ENCODE measurements at regions not wholly inside any gene's neighbourhood (a gene's known extent, or its start where the extent isn't known, plus 50 kb on each side); places are given as distances from the start of the nearest gene placed in this dataset.

DNA sequence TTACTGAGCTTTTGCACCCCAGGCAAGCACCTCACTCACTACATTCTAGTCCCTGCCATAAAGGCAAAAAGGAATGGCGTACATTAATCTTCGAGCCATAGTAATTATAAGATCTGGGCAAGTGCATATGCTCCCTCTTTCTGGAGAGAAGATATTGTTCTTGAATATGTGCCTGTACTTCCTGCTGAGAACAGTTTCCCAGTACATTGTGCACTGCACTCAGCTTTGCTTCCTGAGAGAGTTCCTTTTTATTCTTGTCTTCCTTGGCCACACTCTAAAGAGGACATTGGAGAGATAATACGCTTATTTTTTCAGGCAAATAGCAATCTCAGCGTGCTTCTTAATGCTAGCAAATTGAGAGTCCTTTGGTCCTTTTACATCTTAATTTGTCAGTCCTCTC is 909.0 kb upstream of the PCDH10 start:
- no peak for DNase-seq (ENCODE audit: low spot score in 2 of 2)
- no peaks in the 10 kb centered on the region for H3K9me3 ChIP-seq
- no peak overlapping the region for H3K4me3 ChIP-seq
- intact Hi-C loops (cut with DNase I; ENCODE audit: low total_unique reads), result no loop called here
- no peak overlapping the region for H3K27ac ChIP-seq
- TF ChIP-seq POLR2A (IDR thresholded peaks at IDR 0.05) (no peak), CTCF (IDR thresholded peaks at IDR 0.05) (no peak), POLR2AphosphoS5 (IDR thresholded peaks at IDR 0.05) (no peak)
- H3K4me1 ChIP-seq, result no peaks in the 10 kb centered on the region
- H3K27me3 ChIP-seq, result no peaks in the 10 kb centered on the region
- no peaks in the 10 kb centered on the region for H3K36me3 ChIP-seq

GRCh38 chr4:132245319-132245718 is 903.8 kb upstream of the PCDH10 start:
- H3K36me3 ChIP-seq, result no peaks in the 10 kb centered on the region
- H3K27ac ChIP-seq, result no peak overlapping the region
- no peaks in the 10 kb centered on the region for H3K27me3 ChIP-seq
- H3K4me1 ChIP-seq, result no peaks in the 10 kb centered on the region
- no peaks in the 10 kb centered on the region for H3K9me3 ChIP-seq
- DNase-seq (ENCODE audit: low spot score in 2 of 2), result no peak
- intact Hi-C loops (cut with DNase I; ENCODE audit: low total_unique reads), result no loop called here
- no peak for TF ChIP-seq POLR2A (IDR thresholded peaks at IDR 0.05)
- no peak for TF ChIP-seq CTCF (IDR thresholded peaks at IDR 0.05)
- TF ChIP-seq POLR2AphosphoS5 (IDR thresholded peaks at IDR 0.05), result no peak
- H3K4me3 ChIP-seq, result no peak overlapping the region

DNA sequence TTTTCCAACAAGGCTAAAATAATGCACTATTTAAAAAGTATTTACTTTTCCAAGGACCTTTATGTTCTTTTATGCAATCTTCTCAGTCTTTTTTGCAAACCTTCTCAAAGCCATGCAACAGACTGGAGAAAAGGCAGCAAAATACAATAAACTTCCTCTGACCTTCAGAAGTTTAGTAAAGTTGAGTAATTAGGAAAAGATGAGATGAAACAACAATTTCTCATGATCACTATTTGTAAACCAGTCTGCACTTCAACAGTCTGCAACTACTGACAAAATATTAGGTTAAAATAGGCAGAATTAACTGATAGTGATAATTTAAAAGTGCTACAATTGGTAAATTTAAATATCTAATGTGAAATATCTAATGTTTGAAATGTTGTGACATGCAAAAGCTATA is 884.9 kb upstream of the PCDH10 start:
- Histone ChIP-seq H3K9me3 (no peaks in the 10 kb centered on the region), H3K36me3 (no peaks in the 10 kb centered on the region), H3K27me3 (no peaks in the 10 kb centered on the region), H3K27ac (no peak overlapping the region), H3K4me3 (no peak overlapping the region), H3K4me1 (no peaks in the 10 kb centered on the region)
- no peak for TF ChIP-seq POLR2A (IDR thresholded peaks at IDR 0.05)
- TF ChIP-seq CTCF (IDR thresholded peaks at IDR 0.05), result no peak
- TF ChIP-seq POLR2AphosphoS5 (IDR thresholded peaks at IDR 0.05), result no peak
- no peak for DNase-seq (ENCODE audit: low spot score in 2 of 2)
- intact Hi-C loops (cut with DNase I; ENCODE audit: low total_unique reads), result no loop called here

- Histone ChIP-seq H3K4me1 (no peaks in the 10 kb centered on the region), H3K27ac (no peak overlapping the region), H3K36me3 (no peaks in the 10 kb centered on the region), H3K9me3 (no peaks in the 10 kb centered on the region), H3K27me3 (no peaks in the 10 kb centered on the region), H3K4me3 (no peak overlapping the region)
- DNase-seq (ENCODE audit: low spot score in 2 of 2), result no peak
- intact Hi-C loops (cut with DNase I; ENCODE audit: low total_unique reads), result no loop called here
- TF ChIP-seq CTCF (IDR thresholded peaks at IDR 0.05) (no peak), POLR2A (IDR thresholded peaks at IDR 0.05) (no peak), POLR2AphosphoS5 (IDR thresholded peaks at IDR 0.05) (no peak)
Observed at GRCh38 chr4:132266374-132266773, 882.7 kb upstream of the PCDH10 start.

GRCh38 chr4:132267321-132267720 is 881.8 kb upstream of the PCDH10 start:
- no peak overlapping the region for H3K27ac ChIP-seq
- H3K4me3 ChIP-seq, result no peak overlapping the region
- no peaks in the 10 kb centered on the region for H3K4me1 ChIP-seq
- no peaks in the 10 kb centered on the region for H3K36me3 ChIP-seq
- H3K27me3 ChIP-seq, result no peaks in the 10 kb centered on the region
- no peaks in the 10 kb centered on the region for H3K9me3 ChIP-seq
- intact Hi-C loops (cut with DNase I; ENCODE audit: low total_unique reads), result no loop called here
- DNase-seq (ENCODE audit: low spot score in 2 of 2), result no peak
- TF ChIP-seq POLR2A (IDR thresholded peaks at IDR 0.05), result no peak
- no peak for TF ChIP-seq POLR2AphosphoS5 (IDR thresholded peaks at IDR 0.05)
- no peak for TF ChIP-seq CTCF (IDR thresholded peaks at IDR 0.05)

Data from breast epithelium (tissue), 4 donors.